ENCODE measurements at regions not wholly inside any gene's neighbourhood (a gene's known extent, or its start where the extent isn't known, plus 50 kb on each side); places are given as distances from the start of the nearest gene placed in this dataset.

- no peak for TF ChIP-seq CTCF (IDR thresholded peaks at IDR 0.05)
- TF ChIP-seq POLR2A (IDR thresholded peaks at IDR 0.05), result no peak
Measured at GRCh38 chr14:53491884-53492277, 338.8 kb upstream of the DDHD1 start.

Measured in ovary (tissue), 3 donors.